Bronchial epithelial cell (primary cell): ENCODE measurements at regions not wholly inside any gene's neighbourhood (a gene's known extent, or its start where the extent isn't known, plus 50 kb on each side); places are given as distances from the start of the nearest gene placed in this dataset.

Experiments
- DNase-seq: peaks from one replicate; pipeline ENCODE4 v3.0.0-alpha.2; 2010; ENCODE audit warnings: low read depth
- FAIRE-seq: peaks from 2 replicates; lab custom pipeline; 2011; peaks lifted over from hg19 to GRCh38; lab: Jason Lieb, UNC
- H3K27me3 ChIP-seq: 2 replicates; pipeline ENCODE4 v1.5.1; 2011; ENCODE audit warnings: low read length; ENCODE audit not compliant: control insufficient read depth, insufficient read depth
- H3K36me3 ChIP-seq: 2 replicates; pipeline ENCODE4 v1.5.1; 2011; ENCODE audit warnings: low read length; ENCODE audit not compliant: control insufficient read depth, insufficient read depth
- H3K4me3 ChIP-seq: 2 replicates; pipeline ENCODE4 v1.5.1; 2011; ENCODE audit warnings: mild to moderate bottlenecking, low read depth, low read length, control low read depth
- TF ChIP-seq, protein P1 (sequence below): IDR thresholded peaks from 2 replicates; pipeline ENCODE4 v1.5.1; 2011; ENCODE audit warnings: mild to moderate bottlenecking, moderate library complexity, low read length, control low read depth, inconsistent platforms; ENCODE audit not compliant: insufficient read depth, severe bottlenecking

DNA sequence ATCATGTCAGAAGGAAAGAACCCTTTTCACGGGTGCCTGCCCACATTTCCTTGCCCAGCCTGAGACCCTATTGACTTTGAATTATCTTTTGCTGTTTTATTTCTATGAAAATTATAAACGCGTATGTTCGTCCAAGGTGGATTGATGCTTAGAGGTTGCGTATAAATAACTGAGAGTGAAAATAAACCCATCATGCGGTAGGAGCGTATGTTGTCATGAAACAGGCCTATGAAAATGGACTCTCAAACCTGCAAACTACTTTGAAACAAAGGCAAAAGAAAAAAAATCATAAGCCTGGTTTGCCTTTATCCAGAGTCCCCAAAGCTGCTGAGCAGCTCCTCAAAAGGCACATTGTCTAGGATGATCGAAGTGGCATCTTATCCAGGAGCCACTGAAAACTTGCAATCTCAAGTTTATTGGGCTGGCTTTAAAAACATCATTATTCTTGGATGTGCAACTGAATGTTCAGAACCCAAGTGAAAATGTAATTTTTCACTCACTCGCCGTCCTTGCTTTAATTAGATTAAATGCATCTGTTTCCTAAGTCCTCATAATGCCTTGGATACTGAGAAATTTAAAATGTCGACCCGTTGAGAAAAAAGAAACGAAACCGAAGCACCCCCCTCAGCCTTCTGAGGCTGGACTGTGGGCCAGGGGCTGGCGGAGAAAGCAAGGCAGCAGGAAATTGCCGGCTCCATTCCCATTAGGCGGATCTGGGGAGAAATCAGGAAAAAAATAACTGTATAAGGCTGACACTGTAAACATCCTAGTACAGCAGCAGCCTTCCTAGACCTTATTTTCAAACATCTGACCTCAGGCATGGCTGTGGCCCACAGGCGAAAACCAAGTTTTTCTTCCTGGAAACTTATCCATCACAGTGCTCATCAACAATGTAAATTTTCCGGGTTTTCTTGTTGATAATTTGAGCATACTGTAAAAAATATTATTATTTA, 82.9 kb upstream of the PPARA start:
- Histone ChIP-seq H3K27me3 (no peaks in the 10 kb centered on the region), H3K4me3 (no peak overlapping the region), H3K36me3 (peaks cover 4% of the 10 kb centered on the region)
- no peak for DNase-seq
- TF ChIP-seq, protein P1, sequence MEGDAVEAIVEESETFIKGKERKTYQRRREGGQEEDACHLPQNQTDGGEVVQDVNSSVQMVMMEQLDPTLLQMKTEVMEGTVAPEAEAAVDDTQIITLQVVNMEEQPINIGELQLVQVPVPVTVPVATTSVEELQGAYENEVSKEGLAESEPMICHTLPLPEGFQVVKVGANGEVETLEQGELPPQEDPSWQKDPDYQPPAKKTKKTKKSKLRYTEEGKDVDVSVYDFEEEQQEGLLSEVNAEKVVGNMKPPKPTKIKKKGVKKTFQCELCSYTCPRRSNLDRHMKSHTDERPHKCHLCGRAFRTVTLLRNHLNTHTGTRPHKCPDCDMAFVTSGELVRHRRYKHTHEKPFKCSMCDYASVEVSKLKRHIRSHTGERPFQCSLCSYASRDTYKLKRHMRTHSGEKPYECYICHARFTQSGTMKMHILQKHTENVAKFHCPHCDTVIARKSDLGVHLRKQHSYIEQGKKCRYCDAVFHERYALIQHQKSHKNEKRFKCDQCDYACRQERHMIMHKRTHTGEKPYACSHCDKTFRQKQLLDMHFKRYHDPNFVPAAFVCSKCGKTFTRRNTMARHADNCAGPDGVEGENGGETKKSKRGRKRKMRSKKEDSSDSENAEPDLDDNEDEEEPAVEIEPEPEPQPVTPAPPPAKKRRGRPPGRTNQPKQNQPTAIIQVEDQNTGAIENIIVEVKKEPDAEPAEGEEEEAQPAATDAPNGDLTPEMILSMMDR: no peak
- FAIRE-seq: no peak

DNA sequence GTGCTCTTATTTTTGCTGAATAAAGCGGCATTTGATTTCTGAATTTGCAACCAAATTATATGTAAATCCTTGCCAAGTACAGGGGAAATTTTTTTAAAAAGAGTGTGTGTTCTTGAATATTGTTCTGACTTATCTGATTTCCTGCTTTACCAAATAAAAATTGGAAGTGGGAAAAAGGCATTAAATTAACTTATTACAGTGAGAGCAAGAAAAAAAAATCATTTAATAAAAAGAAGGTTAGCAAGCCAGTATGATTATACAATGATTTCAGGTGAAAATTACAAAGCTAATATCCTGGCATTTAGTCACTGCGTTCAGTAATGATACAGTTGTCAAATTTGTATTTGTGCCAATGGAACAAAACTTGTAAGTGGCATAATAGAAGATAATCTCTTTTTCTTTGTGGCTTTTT, 82.1 kb upstream of the PPARA start:
- peak; percentile 45 for DNase-seq
- H3K27me3 ChIP-seq: no peaks in the 10 kb centered on the region

DNA sequence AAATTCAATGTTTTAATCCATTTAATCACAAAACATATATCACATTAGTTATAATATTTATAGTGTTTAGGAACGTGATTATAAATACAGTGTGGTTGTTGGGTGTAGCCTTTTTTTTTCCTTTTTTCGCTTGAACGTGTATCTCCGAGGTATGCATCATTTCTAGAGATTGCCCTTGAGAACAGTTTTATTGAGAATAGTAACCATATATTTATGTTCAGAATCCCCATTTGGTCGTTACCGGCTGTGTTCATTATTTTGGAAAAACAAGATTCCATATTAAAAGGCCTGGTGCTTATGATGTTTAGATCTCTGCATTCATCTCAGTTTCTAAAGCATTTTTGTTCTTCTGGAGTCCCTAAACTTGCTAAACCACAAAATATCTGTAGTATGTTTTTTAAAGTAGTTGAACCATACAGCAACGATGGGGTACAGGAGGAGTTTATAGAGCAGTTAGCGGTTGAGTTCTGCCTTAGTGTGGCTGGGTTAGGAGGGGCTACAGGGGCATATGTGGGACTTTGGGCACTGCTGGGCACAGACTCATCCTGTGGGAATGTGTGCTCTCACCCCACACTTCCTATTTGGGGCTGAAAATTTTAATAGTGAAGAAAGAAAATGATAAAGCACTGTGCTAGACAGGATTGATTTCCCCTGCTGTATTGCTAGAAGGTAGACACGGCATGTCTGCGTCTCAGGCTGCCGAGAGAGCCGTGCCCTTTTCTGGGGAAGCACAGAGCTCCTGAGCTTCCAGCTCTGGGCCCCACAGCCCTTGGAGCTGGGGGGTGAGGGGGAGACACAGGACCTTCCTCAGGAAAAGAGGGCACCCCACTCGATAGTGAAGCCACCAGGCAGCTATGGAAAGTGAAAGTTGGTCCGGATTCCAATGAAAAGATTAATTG, 81.5 kb upstream of the PPARA start:
- peak; percentile 55 for DNase-seq
- peaks cover 2% of the 10 kb centered on the region for H3K36me3 ChIP-seq

More for the DNA sequence above, 82.1 kb upstream of the PPARA start:
- TF ChIP-seq, protein P1: no peak
- Histone ChIP-seq H3K36me3 (peaks cover 4% of the 10 kb centered on the region), H3K4me3 (no peak overlapping the region)
- FAIRE-seq: no peak

DNA sequence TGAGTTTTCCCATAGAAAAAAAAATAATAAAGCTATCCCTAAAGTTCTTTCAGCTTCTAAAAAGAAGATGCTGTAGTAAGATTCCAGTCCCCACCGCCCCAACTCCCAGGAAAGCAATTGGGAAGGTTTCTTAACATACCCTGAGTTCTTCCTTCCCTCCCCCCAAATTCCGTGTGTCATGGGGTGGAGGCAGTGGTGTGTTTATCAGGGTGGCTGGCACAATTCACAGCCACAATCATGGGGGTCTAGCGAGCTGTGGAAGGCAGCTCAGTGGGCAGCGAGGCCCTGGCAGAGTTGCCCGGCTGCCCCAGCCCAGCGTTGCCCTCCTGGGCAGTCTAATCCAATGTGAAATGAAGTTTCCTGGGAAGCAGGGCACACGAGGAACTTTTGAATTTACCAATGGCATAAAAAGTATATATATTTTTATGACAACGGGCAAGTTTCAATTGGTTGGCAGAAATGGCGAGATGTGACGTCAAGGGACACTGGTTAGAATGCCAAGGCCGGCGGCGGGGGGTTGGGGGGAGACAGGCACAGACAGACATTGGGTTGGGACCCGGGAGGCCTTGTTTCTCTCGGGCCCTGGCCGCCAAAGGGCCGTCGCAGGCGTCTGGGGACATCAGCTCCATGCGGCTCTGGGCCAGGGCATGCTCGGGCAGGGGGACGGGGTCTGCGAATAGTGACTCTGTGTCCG, 80.7 kb upstream of the PPARA start:
- FAIRE-seq (no peak), DNase-seq (peak; percentile 85)
- Histone ChIP-seq H3K36me3 (peaks cover 3% of the 10 kb centered on the region), H3K4me3 (peak overlapping the region; percentile 92), H3K27me3 (no peaks in the 10 kb centered on the region)
- TF ChIP-seq, protein P1: no peak

More for the DNA sequence above, 81.5 kb upstream of the PPARA start:
- H3K27me3 ChIP-seq: no peaks in the 10 kb centered on the region
- H3K4me3 ChIP-seq: peak overlapping the region; percentile 92
- FAIRE-seq: no peak
- TF ChIP-seq, protein P1: no peak

DNA sequence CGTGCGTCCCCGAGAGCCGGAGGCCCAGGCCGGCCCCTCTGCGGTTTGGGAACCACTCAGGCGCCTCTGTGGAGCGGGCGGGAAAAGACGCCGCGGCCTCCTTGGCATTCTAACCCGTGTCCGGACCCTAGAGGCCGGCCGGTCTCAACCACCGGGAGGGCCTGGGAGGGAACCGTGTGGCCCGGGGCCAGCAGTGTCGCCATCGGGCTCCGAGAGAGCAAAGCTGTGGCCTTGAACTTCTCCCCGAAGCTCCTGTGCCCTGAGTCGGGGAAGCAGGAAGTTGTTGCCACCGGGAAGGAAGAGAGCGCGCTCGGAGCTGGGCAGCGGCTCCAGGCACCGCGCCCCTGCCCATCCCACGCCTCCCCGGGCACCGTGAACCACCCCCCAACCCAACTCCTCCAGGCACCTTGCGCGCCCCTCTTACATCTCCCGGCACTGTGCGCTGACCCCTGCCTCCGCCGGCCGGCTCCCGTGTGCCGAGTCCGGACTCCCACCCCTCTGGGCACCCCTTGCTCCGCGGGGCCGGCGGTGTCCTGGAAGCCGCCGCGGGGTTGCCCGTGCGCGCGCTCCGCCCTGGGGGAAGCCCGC, 80.0 kb upstream of the PPARA start:
- no peaks in the 10 kb centered on the region for H3K27me3 ChIP-seq
- DNase-seq (peak; percentile 37), FAIRE-seq (no peak)
- peaks cover 7% of the 10 kb centered on the region for H3K36me3 ChIP-seq
- TF ChIP-seq, protein P1: no peak
- H3K4me3 ChIP-seq: peak overlapping the region; percentile 92
